ENCODE measurements at regions not wholly inside any gene's neighbourhood (a gene's known extent, or its start where the extent isn't known, plus 50 kb on each side); places are given as distances from the start of the nearest gene placed in this dataset.

GRCh38 chr15:89401631-89402517 lies 67.2 kb upstream of the POLG start:
- Histone ChIP-seq H3K9me3 (ENCODE audit: low read length) (no peaks in the 10 kb centered on the region), H3K9ac (ENCODE audit: low read length) (peak overlapping the region; percentile 68), H3K9me2 (replicated peaks; ENCODE audit: insufficient read depth, low read length) (no peaks in the 10 kb centered on the region), H3K27ac (ENCODE audit: low read length) (peak overlapping the region; percentile 98), H3K36me3 (ENCODE audit: insufficient read depth, low read length) (no peaks in the 10 kb centered on the region), H2AFZ (ENCODE audit: low read length) (peak overlapping the region; percentile 85), H4K20me1 (ENCODE audit: insufficient read depth, low read depth, low read length) (no peaks in the 10 kb centered on the region), H3K27me3 (ENCODE audit: low read length) (no peaks in the 10 kb centered on the region), H3K4me1 (ENCODE audit: low read length) (peaks cover 72% of the 10 kb centered on the region), H3K4me3 (ENCODE audit: low read length) (peak overlapping the region; percentile 56), H3K79me2 (ENCODE audit: low read length) (no peaks in the 10 kb centered on the region), H3K4me2 (ENCODE audit: low read depth, low read length, poor library complexity, severe bottlenecking) (peak overlapping the region; percentile 87)
- DNase-seq = peak; percentile 91

GRCh38 chr15:89400782-89401545 lies 66.3 kb upstream of the POLG start:
- Histone ChIP-seq H3K4me3 (ENCODE audit: low read length) (peak overlapping the region; percentile 56), H3K79me2 (ENCODE audit: low read length) (no peaks in the 10 kb centered on the region), H3K4me1 (ENCODE audit: low read length) (peaks cover 81% of the 10 kb centered on the region), H2AFZ (ENCODE audit: low read length) (no peak overlapping the region), H3K9me3 (ENCODE audit: low read length) (no peaks in the 10 kb centered on the region), H4K20me1 (ENCODE audit: insufficient read depth, low read depth, low read length) (no peaks in the 10 kb centered on the region), H3K9ac (ENCODE audit: low read length) (peak overlapping the region; percentile 68), H3K27ac (ENCODE audit: low read length) (peak overlapping the region; percentile 98), H3K4me2 (ENCODE audit: low read depth, low read length, poor library complexity, severe bottlenecking) (peak overlapping the region; percentile 87), H3K9me2 (replicated peaks; ENCODE audit: insufficient read depth, low read length) (no peaks in the 10 kb centered on the region), H3K36me3 (ENCODE audit: insufficient read depth, low read length) (no peaks in the 10 kb centered on the region), H3K27me3 (ENCODE audit: low read length) (no peaks in the 10 kb centered on the region)
- peak; percentile 60 for DNase-seq

- Histone ChIP-seq H3K9me2 (replicated peaks; ENCODE audit: insufficient read depth, low read length) (no peaks in the 10 kb centered on the region), H3K27me3 (ENCODE audit: low read length) (no peaks in the 10 kb centered on the region), H4K20me1 (ENCODE audit: insufficient read depth, low read depth, low read length) (no peaks in the 10 kb centered on the region), H3K36me3 (ENCODE audit: insufficient read depth, low read length) (no peaks in the 10 kb centered on the region), H3K27ac (ENCODE audit: low read length) (peak overlapping the region; percentile 98), H3K9ac (ENCODE audit: low read length) (peak overlapping the region; percentile 68), H3K4me1 (ENCODE audit: low read length) (peaks cover 88% of the 10 kb centered on the region), H3K79me2 (ENCODE audit: low read length) (no peaks in the 10 kb centered on the region), H3K4me2 (ENCODE audit: low read depth, low read length, poor library complexity, severe bottlenecking) (peak overlapping the region; percentile 87), H3K9me3 (ENCODE audit: low read length) (no peaks in the 10 kb centered on the region), H3K4me3 (ENCODE audit: low read length) (peak overlapping the region; percentile 56; the same call in 1 of the 2 replicates), H2AFZ (ENCODE audit: low read length) (no peak overlapping the region)
- no peak for DNase-seq
Observed at GRCh38 chr15:89400116-89400781, 65.6 kb upstream of the POLG start.

- DNase-seq = no peak
- Histone ChIP-seq H3K36me3 (ENCODE audit: insufficient read depth, low read length) (no peaks in the 10 kb centered on the region), H3K79me2 (ENCODE audit: low read length) (no peaks in the 10 kb centered on the region), H3K9me3 (ENCODE audit: low read length) (no peaks in the 10 kb centered on the region), H3K4me2 (ENCODE audit: low read depth, low read length, poor library complexity, severe bottlenecking) (peak overlapping the region; percentile 64), H3K9ac (ENCODE audit: low read length) (peak overlapping the region; percentile 72), H3K27me3 (ENCODE audit: low read length) (no peaks in the 10 kb centered on the region), H3K4me1 (ENCODE audit: low read length) (peaks cover 96% of the 10 kb centered on the region), H3K9me2 (replicated peaks; ENCODE audit: insufficient read depth, low read length) (no peaks in the 10 kb centered on the region), H4K20me1 (ENCODE audit: insufficient read depth, low read depth, low read length) (no peaks in the 10 kb centered on the region), H3K4me3 (ENCODE audit: low read length) (peak overlapping the region; percentile 62; the same call in 1 of the 2 replicates), H2AFZ (ENCODE audit: low read length) (no peak overlapping the region), H3K27ac (ENCODE audit: low read length) (peak overlapping the region; percentile 88)
Observed at GRCh38 chr15:89399238-89400115, 64.9 kb upstream of the POLG start.

GRCh38 chr15:89398896-89399237 lies 64.2 kb upstream of the POLG start:
- no peaks in the 10 kb centered on the region for H3K36me3 ChIP-seq (ENCODE audit: insufficient read depth, low read length)
- peaks cover 97% of the 10 kb centered on the region for H3K4me1 ChIP-seq (ENCODE audit: low read length)
- H3K9ac ChIP-seq (ENCODE audit: low read length) = peak overlapping the region; percentile 72
- H4K20me1 ChIP-seq (ENCODE audit: insufficient read depth, low read depth, low read length) = no peaks in the 10 kb centered on the region
- H2AFZ ChIP-seq (ENCODE audit: low read length) = no peak overlapping the region
- peak overlapping the region; percentile 62; the same call in 1 of the 2 replicates for H3K4me3 ChIP-seq (ENCODE audit: low read length)
- DNase-seq = no peak
- H3K27me3 ChIP-seq (ENCODE audit: low read length) = no peaks in the 10 kb centered on the region
- no peaks in the 10 kb centered on the region for H3K79me2 ChIP-seq (ENCODE audit: low read length)
- peak overlapping the region; percentile 64 for H3K4me2 ChIP-seq (ENCODE audit: low read depth, low read length, poor library complexity, severe bottlenecking)
- H3K27ac ChIP-seq (ENCODE audit: low read length) = peak overlapping the region; percentile 88
- H3K9me2 ChIP-seq (replicated peaks; ENCODE audit: insufficient read depth, low read length) = no peaks in the 10 kb centered on the region
- no peaks in the 10 kb centered on the region for H3K9me3 ChIP-seq (ENCODE audit: low read length)

- H3K27ac ChIP-seq (ENCODE audit: low read length) = peak overlapping the region; percentile 88
- H3K36me3 ChIP-seq (ENCODE audit: insufficient read depth, low read length) = no peaks in the 10 kb centered on the region
- H3K4me3 ChIP-seq (ENCODE audit: low read length) = peak overlapping the region; percentile 62
- H3K27me3 ChIP-seq (ENCODE audit: low read length) = no peaks in the 10 kb centered on the region
- peak overlapping the region; percentile 64 for H3K4me2 ChIP-seq (ENCODE audit: low read depth, low read length, poor library complexity, severe bottlenecking)
- H3K79me2 ChIP-seq (ENCODE audit: low read length) = no peaks in the 10 kb centered on the region
- DNase-seq = no peak
- peaks cover 90% of the 10 kb centered on the region for H3K4me1 ChIP-seq (ENCODE audit: low read length)
- H4K20me1 ChIP-seq (ENCODE audit: insufficient read depth, low read depth, low read length) = no peaks in the 10 kb centered on the region
- no peaks in the 10 kb centered on the region for H3K9me2 ChIP-seq (replicated peaks; ENCODE audit: insufficient read depth, low read length)
- peak overlapping the region; percentile 72 for H3K9ac ChIP-seq (ENCODE audit: low read length)
- H3K9me3 ChIP-seq (ENCODE audit: low read length) = no peaks in the 10 kb centered on the region
- H2AFZ ChIP-seq (ENCODE audit: low read length) = no peak overlapping the region
Observed at GRCh38 chr15:89397653-89398023, 63.0 kb upstream of the POLG start.

- peak overlapping the region; percentile 64 for H3K4me2 ChIP-seq (ENCODE audit: low read depth, low read length, poor library complexity, severe bottlenecking)
- no peak overlapping the region for H2AFZ ChIP-seq (ENCODE audit: low read length)
- H3K36me3 ChIP-seq (ENCODE audit: insufficient read depth, low read length) = no peaks in the 10 kb centered on the region
- H3K79me2 ChIP-seq (ENCODE audit: low read length) = no peaks in the 10 kb centered on the region
- H4K20me1 ChIP-seq (ENCODE audit: insufficient read depth, low read depth, low read length) = no peaks in the 10 kb centered on the region
- H3K27me3 ChIP-seq (ENCODE audit: low read length) = no peaks in the 10 kb centered on the region
- peak overlapping the region; percentile 62 for H3K4me3 ChIP-seq (ENCODE audit: low read length)
- peak overlapping the region; percentile 72 for H3K9ac ChIP-seq (ENCODE audit: low read length)
- H3K9me2 ChIP-seq (replicated peaks; ENCODE audit: insufficient read depth, low read length) = no peaks in the 10 kb centered on the region
- H3K9me3 ChIP-seq (ENCODE audit: low read length) = no peaks in the 10 kb centered on the region
- H3K4me1 ChIP-seq (ENCODE audit: low read length) = peaks cover 84% of the 10 kb centered on the region
- peak; percentile 75 for DNase-seq
- peak overlapping the region; percentile 88 for H3K27ac ChIP-seq (ENCODE audit: low read length)
Observed at GRCh38 chr15:89396723-89397652, 62.4 kb upstream of the POLG start.
